NT2/D1 (cell line): ENCODE measurements at regions not wholly inside any gene's neighbourhood (a gene's known extent, or its start where the extent isn't known, plus 50 kb on each side); places are given as distances from the start of the nearest gene placed in this dataset.

Experiments used
- SUZ12 ChIP-seq: IDR thresholded peaks from 2 replicates; pipeline ENCODE4 v1.6.1; 2011; ENCODE audit not compliant: insufficient read length, insufficient read depth; ENCODE audit errors: extremely low read depth
- ZNF274 ChIP-seq: IDR thresholded peaks from 2 replicates; pipeline ENCODE4 v1.6.1; 2011; ENCODE audit warnings: mild to moderate bottlenecking, low read depth, low read length

GRCh38 chr7:3210531-3210930 lies 90.5 kb upstream of the SDK1 start:
- TF ChIP-seq ZNF274 (no peak), SUZ12 (no peak)
